ENCODE measurements at regions not wholly inside any gene's neighbourhood (a gene's known extent, or its start where the extent isn't known, plus 50 kb on each side); places are given as distances from the start of the nearest gene placed in this dataset.

DNA sequence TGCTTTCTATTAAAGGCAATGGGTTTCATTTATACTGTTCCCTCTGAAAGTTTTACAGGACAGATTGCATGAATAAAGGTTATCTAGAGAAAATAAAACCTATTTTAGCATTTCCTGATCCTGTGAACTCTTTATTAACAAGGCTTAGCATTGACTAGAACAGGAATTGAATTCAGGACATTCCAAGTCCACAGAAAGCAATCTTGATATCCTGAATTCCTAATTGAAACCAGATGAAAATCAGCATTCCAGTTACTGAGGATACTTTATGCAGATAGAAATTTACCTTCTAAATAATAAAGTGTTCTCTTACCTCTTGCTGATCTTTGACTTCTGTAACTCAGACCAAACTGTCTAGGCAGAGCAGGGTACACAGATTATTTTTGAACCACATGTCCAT is 151.4 kb downstream of the ZNF518B start:
- TF ChIP-seq, protein P1, sequence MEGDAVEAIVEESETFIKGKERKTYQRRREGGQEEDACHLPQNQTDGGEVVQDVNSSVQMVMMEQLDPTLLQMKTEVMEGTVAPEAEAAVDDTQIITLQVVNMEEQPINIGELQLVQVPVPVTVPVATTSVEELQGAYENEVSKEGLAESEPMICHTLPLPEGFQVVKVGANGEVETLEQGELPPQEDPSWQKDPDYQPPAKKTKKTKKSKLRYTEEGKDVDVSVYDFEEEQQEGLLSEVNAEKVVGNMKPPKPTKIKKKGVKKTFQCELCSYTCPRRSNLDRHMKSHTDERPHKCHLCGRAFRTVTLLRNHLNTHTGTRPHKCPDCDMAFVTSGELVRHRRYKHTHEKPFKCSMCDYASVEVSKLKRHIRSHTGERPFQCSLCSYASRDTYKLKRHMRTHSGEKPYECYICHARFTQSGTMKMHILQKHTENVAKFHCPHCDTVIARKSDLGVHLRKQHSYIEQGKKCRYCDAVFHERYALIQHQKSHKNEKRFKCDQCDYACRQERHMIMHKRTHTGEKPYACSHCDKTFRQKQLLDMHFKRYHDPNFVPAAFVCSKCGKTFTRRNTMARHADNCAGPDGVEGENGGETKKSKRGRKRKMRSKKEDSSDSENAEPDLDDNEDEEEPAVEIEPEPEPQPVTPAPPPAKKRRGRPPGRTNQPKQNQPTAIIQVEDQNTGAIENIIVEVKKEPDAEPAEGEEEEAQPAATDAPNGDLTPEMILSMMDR (IDR thresholded peaks at IDR 0.05) = no peak
- no peak for TF ChIP-seq POLR2AphosphoS5 (IDR thresholded peaks at IDR 0.05)
